ENCODE measurements at regions not wholly inside any gene's neighbourhood (a gene's known extent, or its start where the extent isn't known, plus 50 kb on each side); places are given as distances from the start of the nearest gene placed in this dataset.

- no peaks in the 10 kb centered on the region for H3K4me1 ChIP-seq
Measured at GRCh38 chr13:103203735-103204330, 137.6 kb upstream of the SLC10A2 start.

GRCh38 chr13:103200118-103200885 is 134.1 kb upstream of the SLC10A2 start:
- no peaks in the 10 kb centered on the region for H3K9me3 ChIP-seq
- H3K36me3 ChIP-seq = no peaks in the 10 kb centered on the region
- H3K4me3 ChIP-seq = no peak overlapping the region
- no peak for TF ChIP-seq POLR2A (IDR thresholded peaks at IDR 0.05)
- TF ChIP-seq POLR2AphosphoS5 (IDR thresholded peaks at IDR 0.05) = no peak
- TF ChIP-seq EP300 (IDR thresholded peaks at IDR 0.05) = no peak
- TF ChIP-seq CTCF (IDR thresholded peaks at IDR 0.05) = no peak
- H3K27me3 ChIP-seq = peaks cover 6% of the 10 kb centered on the region
- WGBS, 2 donors (ENCODE audit: low coverage in 1 of 2) = 57 to 86% methylated on average over 1 of the region's 1 CpG
- H3K27ac ChIP-seq = no peak overlapping the region
- no peak for ATAC-seq
- no peaks in the 10 kb centered on the region for H3K4me1 ChIP-seq

More at GRCh38 chr13:103203735-103204330, 137.6 kb upstream of the SLC10A2 start:
- no peak overlapping the region for H3K27ac ChIP-seq
- TF ChIP-seq POLR2AphosphoS5 (IDR thresholded peaks at IDR 0.05) (no peak), CTCF (IDR thresholded peaks at IDR 0.05) (no peak)
- H3K36me3 ChIP-seq = no peaks in the 10 kb centered on the region
- H3K4me3 ChIP-seq = no peak overlapping the region
- no peaks in the 10 kb centered on the region for H3K27me3 ChIP-seq
- no peaks in the 10 kb centered on the region for H3K9me3 ChIP-seq
- ATAC-seq = no peak

GRCh38 chr13:103199380-103200088 is 133.3 kb upstream of the SLC10A2 start:
- no peak for ATAC-seq
- no peak overlapping the region for H3K27ac ChIP-seq
- TF ChIP-seq POLR2A (IDR thresholded peaks at IDR 0.05) = no peak
- TF ChIP-seq CTCF (IDR thresholded peaks at IDR 0.05) = no peak
- TF ChIP-seq POLR2AphosphoS5 (IDR thresholded peaks at IDR 0.05) = no peak
- TF ChIP-seq EP300 (IDR thresholded peaks at IDR 0.05) = no peak
- 83 to 89% methylated on average over 3 of the region's 3 CpGs for WGBS, 2 donors (ENCODE audit: low coverage in 1 of 2)
- H3K9me3 ChIP-seq = no peaks in the 10 kb centered on the region
- H3K36me3 ChIP-seq = no peaks in the 10 kb centered on the region
- peaks cover 6% of the 10 kb centered on the region for H3K27me3 ChIP-seq
- no peaks in the 10 kb centered on the region for H3K4me1 ChIP-seq
- no peak overlapping the region for H3K4me3 ChIP-seq

GRCh38 chr13:103196356-103196755 is 130.1 kb upstream of the SLC10A2 start:
- WGBS, 2 donors (ENCODE audit: low coverage in 1 of 2) = 37 to 60% methylated on average over 3 of the region's 3 CpGs
- no peaks in the 10 kb centered on the region for H3K9me3 ChIP-seq

More at GRCh38 chr13:103196356-103196755, 130.1 kb upstream of the SLC10A2 start:
- no peaks in the 10 kb centered on the region for H3K36me3 ChIP-seq
- no peak overlapping the region for H3K27ac ChIP-seq
- H3K4me1 ChIP-seq = no peaks in the 10 kb centered on the region
- TF ChIP-seq CTCF (IDR thresholded peaks at IDR 0.05) (no peak), POLR2A (IDR thresholded peaks at IDR 0.05) (no peak), POLR2AphosphoS5 (IDR thresholded peaks at IDR 0.05) (no peak), EP300 (IDR thresholded peaks at IDR 0.05) (no peak)
- no peak overlapping the region for H3K4me3 ChIP-seq
- ATAC-seq = no peak
- peaks cover 6% of the 10 kb centered on the region for H3K27me3 ChIP-seq

All from gastroesophageal sphincter (tissue), 4 donors.